Tongue (tissue), 1 donor: ENCODE measurements at regions not wholly inside any gene's neighbourhood (a gene's known extent, or its start where the extent isn't known, plus 50 kb on each side); places are given as distances from the start of the nearest gene placed in this dataset.

Source experiments
- DNase-seq: peaks from one replicate; pipeline ENCODE4 v3.0.0-alpha.2; 2015

DNA sequence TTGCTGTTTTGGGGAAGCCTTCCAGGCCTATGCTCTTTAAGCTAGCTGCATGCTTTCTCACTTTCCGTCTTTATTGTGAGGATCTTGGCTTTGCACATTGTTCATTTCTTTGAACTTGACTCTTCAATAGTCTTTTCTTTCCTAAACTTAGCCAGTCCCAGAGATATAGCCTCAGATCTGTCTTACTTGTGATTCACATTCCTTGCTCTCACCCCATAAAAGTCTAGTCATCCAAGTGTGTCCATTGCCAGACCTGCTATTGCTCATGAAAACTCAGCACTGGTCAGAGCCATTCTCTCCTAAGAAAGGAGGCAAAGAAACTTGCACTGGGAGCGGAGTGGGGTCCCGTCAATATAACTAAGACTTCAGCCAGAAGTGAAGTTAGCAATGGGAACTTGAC, 275.0 kb upstream of the CTSO start:
- DNase-seq, result no peak

DNA sequence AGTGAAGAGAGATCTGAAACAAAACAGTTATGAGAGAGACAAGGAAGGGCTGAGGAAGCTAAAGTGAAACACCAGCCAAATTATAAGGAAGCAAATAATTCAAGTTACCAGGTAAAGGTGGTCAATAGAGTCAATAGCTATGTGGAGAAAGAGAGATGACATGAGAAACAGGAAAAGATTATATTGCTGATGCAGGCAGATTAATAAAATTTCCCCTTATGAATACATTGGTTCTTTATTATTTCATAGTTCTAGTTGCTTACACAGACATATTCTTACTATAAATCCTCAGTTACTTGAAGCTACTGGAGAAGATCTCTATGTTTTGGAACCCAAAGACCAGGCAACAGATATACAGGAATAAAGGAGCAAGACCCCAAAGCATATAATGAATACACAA, 273.7 kb upstream of the CTSO start:
- no peak for DNase-seq

DNA sequence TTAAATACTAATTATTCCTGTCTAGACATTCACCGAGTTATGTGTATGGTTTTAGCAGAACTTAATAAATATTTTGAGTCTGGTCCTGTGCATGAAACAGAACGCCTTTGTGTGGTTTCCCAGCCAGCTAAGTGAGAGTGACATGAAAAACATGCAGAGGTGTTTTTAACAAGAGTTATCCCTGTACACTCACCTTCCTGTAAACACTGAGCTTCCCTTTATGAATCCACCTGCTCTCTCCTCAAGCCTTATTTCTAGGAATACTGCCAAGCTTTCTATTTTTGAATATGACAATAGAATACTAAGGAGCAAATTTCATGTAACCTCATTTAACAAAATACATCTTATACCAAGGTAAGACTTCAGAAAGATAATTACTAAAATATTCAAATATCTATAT, 270.3 kb upstream of the CTSO start:
- DNase-seq, result peak; percentile 10

DNA sequence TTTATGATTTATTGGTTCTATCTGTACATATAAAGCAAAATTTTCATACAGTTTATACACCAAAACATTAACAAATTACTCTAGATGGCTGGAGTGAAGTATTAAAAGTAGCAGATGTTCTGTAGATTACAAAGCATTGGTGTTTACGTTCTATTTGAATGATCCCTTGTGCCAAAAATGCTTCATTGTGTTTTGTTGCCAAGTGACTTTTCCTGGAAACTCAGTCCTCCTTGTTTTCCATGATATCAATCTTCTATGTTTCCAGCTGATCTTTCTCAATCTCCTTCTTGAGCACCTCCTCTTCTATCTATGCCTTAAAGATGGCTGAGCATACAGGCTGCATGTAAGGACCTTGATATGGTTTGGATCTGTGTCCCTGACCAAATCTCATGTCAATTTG, 263.6 kb upstream of the CTSO start:
- no peak for DNase-seq

DNA sequence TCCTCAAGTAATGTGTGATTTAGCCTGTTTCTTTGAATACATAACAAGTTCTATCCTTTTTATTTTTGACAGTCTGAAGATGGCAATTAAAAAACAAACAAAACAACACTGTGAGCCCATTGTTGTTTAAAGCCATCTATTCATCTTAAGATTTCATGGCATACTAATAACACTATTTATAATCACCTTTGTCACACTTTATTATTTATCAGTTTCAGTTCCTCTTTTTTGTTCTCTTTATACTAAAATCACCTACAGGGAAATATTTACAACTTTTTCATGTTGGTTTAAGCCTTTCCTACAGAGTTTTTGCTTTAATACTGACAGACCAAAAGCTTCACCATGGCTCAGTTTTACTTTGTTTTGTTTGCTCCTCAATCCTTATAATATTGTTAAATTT, 247.4 kb upstream of the CTSO start:
- no peak for DNase-seq

DNA sequence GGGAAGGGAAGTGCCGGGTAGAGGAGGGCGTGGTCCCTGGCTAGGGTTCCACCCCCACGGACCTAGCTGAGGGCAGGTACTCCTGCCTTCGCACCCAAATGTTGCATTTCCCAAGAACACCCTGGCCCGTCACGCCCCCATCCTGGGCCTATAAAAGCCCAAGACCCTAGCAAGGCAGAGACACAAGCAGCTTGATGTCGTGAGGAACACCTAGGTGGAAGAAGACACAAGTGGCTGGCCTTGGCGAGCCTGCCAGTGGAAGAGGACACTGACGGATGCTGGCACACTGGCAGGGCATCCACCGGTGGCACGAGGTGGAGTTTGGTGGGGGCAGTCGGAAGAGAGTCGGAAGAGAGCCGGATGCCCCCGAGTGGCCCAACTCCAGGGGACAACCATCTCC, 244.8 kb upstream of the CTSO start:
- no peak for DNase-seq

DNA sequence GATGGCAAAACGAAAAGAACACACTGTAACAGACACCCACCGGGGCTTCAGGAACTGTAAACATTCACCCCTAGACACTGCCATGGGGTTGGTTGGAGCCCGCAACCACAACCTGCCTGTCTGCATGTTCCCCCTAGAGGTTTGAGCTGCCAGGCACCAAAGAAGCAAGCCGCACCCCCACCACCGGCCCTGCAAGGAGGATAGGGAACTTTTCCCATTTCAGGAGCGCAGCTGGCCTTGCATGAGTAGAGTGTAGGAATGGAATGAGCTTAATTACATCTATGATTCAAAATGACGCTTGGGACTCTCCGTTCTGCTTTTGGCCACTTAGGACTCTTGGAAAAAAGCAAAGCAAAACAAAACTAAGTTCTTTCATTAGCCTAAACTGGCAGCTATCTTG, 243.6 kb upstream of the CTSO start:
- DNase-seq, result no peak

DNA sequence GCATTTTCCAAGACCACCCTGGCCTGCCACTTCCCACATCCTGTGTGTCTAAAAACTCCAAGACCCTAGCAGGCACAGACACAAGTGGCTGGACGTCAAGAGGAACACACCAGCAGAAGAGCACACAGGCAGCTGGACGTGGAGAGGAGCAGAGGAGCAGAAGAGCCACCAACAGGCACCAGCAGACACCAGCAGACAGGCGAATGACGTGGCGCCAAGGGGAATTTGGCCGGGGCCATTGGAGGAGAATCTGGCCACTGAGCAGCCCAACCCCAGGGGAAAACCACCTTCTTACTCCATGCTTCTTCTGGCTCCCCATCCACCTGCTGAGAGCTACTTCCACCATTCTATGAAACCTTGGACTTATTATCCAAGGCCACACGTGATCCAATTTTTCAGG, 243.1 kb upstream of the CTSO start:
- no peak for DNase-seq

DNA sequence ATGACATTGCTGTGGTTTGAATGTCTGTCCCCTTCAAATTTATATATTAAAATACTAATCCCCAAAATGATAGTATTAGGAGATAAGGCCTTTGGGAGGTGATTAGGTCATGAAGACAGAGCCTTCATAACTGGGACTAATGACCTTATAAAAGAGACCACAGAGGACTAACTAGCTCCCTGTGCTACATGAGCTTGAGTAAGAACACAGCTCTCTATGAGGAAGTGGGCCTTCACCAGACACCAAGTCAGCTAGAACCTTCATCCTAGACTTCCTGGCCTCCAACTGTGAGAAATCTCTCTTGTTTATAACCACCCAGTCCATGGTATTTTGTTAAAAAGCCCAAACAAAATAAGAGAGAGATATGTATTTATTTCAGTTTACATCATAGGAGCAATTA, 242.2 kb upstream of the CTSO start:
- DNase-seq, result no peak

DNA sequence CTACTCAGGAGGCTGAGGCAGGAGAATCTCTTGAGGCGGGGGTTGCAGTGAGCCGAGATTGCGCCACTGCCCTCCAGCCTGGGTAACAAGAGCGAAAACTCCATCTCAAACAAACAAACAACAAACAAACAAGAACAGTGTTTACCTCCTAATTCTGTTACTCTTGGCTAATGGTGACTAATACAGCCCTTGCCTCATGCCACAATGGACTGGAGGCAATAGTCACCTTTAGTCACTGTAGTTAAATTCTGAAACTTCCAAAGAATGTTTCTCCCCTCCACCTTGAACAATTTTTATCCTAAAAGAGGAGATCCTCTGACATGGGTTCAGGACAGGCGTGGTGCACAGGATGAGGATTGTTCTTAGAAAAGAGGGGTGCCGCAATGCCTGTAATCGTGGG, 241.2 kb upstream of the CTSO start:
- DNase-seq, result no peak

DNA sequence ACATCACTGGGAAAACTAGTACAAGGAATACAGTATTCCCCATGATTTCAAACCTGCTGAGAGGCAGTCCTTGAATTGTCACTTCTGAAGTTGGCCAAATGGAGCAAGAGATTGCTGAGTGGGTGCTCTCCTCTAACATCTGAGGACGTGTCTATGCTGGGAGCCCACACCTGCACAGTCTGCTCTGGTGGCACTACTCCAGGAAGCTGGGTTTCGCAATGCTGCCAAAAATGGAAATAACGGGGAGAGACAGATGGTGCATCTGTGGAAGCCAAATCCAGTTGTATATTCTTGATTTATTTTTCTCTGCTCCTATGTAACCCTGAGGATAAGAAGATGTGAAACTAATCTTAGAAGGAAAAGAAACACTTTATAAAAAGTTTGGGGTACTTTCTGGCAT, 240.1 kb upstream of the CTSO start:
- DNase-seq, result peak; percentile 79

DNA sequence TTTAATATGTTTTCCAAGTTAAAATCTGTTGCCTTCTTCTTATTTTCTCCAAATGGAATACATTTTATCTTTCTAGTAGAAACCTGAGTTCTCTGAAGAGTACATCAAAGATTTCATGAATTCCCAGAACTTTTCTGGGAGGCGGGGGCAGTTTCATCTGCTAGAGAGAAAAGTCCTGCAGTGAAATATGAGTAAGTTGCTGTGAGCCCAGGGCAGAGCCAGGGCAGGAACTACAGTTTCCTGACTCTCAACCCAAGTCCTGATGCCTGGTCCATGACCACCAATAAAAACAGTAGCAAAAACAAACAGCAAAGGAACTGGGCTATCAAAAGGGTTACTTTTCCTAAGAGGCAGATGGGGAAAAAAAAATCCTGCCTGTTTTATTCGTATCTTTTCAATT, 239.4 kb upstream of the CTSO start:
- DNase-seq, result peak; percentile 48

DNA sequence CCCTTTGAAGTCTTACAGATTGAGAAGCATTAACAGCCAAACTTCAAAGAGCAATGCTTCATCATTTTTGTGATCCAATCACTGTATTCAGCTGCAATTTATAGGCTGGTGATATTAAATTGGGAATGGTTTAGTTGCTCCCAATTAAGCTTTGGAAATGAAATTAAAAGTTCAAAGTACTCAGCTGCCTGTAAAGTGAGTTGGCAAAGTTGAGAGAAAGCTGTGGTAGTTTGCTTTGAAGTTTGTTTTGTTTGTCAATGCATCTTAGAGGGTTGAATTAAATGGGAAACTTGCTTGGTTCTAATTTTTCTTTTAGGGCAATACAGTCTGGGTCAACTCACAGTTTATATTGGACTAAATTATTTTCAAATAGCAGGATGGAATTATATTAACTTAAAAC, 238.4 kb upstream of the CTSO start:
- no peak for DNase-seq

DNA sequence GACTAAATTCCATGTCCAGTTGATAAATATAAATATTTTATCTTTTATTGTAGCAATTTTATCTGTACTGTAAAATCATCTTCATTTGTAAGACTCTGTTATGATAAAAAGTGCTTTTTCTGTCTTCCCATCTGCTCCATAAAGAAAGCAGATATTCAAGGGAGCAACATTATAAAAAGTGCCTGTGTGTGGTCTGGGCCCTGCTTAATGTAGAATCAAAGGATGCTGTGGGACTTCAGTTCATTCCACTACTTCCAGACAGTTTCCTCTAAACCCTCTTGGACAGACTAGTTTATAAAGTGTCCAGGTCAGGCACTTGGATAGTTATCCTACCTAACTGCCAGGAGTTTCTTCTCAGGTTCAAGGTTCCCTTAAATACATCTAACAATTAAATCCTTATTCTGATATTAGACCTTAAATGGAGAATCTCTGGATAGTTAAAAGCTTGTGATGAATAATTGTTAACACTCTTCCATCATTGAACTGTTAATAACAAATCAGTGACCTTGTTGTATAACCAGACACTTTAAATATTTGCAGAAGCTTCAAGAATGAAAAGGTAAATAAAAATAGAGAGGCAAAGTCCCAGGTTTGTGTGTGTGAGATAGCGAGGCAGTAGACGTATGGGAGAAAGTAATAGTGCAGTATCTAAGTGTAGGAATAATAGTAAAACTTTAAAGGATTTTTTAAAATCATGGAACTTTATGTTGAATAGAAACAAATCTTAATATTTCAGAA, 237.5 kb upstream of the CTSO start:
- DNase-seq, result peak; percentile 18

DNA sequence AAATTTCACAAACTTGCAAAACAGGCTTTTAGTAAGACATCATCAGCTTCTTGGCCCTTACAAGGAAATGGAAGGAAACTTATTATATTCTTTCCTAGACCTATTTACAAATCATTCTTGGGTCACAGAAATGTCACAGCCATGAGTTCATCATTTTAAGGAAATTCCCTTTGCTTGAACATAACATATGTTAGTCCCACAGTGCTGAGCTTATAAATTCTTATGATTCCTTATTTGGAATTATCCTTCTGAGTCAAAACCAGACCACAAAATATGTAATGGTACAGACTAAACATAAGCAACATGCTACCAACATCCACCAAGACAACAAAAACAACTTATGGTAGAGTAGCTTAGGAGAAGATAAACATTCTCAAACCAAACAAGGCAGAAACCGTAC, 236.9 kb upstream of the CTSO start:
- peak; percentile 4 for DNase-seq

DNA sequence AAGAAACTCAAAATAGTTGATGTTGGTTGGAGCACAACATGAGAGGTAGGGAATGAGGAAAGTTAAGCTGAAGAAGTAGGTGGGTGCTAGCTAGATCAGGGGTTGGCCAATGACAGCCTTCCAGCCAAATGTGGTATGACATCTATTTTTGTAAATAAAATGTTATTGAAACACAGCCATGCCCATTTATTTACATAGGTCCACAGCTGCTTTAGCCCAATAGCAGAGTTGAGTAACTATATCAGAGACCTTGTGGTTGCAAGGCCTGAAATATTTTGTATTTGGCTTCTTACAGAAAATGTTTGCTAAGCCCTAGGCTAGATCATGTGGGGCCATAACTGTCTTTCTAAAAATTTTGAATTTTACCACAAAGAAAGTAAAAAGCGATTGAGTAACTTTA, 234.9 kb upstream of the CTSO start:
- no peak for DNase-seq

DNA sequence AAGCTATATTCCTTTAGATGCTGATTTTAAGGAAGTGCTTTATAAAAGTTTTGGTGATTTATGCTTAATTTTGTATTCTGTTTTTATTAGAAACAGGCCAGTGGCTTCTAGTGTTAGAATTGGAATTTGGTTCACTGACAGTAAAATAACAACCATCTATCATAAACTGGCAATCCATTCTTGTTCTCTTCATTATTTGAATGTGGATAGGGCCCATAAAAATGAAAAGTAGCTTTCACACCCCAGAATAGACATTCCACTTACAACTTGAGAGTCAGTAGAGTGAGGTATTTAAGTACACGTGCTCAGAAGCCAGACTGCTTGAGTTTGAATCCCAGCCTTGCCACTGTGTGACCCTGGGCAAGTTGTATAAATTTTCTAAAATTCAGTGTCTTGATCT, 232.4 kb upstream of the CTSO start:
- no peak for DNase-seq

DNA sequence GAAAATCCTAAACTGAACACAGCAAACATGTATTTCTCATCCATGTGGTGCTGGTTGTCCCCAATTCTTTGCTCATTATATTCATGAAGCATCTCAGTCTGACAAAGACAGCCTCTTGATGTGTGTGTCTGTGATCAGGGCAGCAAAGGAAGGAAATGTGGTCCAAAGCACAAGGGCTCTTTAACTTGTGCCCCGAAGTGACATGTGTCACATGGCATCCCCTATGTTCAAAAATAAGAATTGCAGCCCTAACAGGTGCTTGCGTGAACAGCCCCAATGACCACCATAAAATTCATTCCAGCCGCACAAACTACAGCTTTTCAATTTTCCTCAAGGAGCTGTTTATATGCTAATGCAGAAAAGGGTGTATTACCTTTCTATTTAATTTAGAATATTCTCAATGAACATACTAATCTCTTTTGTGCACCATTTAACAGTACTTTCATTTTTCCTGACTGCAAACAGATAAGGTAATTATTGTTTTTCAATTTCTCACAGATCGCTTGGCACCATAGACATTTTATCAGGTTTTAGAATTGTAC, 231.9 kb upstream of the CTSO start:
- DNase-seq, result no peak

DNA sequence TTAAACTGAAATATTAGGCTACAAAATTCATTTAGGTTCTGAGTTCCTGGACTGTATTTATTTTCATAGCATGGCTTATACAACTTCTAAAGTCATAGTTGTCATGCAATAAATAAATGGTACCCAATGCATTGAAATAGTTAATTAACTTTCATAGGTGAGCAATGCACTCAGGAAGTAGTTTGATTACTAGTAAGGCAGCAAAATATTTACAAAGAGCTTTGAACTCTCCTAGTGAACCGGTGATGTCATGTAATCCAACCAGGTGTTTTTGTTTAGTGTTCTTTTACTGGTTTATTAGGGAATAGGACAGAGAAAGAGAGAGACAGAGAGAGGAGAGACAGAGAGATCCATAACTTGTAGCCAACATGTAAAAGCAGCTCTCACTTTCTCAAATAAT, 228.6 kb upstream of the CTSO start:
- DNase-seq, result no peak

DNA sequence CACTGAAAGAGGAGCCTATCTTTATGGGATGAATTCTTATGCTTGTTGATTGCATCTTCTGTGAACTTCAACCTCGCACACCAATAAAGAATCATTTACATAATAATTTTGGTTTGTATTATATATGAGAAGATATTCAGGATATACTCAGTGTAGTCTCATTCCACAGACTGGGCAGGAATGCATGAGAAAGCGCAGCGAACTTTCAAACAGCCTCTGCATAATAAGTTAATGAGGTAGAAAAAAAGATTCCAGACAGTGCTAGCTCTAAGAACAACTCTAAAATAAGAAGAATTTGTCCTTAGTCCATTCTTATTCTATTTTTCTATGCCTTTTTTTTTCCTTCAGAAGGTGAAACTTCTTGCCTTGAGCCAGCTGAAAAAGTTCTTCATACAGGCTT, 224.3 kb upstream of the CTSO start:
- DNase-seq, result no peak

DNA sequence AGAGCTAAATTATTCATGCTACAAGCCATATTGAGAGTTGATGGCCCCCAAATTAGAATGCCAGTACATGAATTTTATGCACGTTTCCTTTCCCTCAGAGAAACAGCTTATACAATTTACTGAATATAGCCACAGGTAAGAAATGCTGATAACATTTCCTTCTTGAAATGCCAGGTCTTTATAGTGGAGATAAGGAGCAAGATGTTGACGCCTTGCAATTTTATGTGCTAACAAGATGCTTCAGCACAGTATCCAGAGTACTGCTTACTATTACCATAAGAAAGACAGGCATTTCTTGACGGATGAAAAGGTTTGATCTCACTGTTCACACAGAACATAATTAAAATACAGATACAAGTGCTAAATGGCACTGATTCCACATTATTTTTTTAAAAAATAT, 223.2 kb upstream of the CTSO start:
- no peak for DNase-seq

DNA sequence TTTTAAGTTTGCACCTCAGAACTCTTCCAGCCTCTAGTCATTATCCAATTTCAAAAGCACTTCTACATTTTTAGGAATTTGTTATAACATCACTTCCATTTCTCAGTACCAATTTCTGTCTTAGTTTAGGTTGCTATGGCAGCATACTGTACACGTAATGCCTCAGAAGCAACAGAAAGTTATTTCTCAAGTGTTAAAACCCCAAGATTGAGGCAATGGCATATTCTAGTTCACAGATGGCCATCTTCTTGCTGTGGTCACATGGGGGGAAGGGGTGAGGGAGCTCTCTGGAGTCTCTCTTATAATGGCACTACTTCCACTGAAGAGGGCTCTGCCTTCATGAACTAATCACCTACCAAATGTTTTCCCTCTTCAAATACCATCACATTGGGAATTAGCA, 220.3 kb upstream of the CTSO start:
- DNase-seq, result no peak

DNA sequence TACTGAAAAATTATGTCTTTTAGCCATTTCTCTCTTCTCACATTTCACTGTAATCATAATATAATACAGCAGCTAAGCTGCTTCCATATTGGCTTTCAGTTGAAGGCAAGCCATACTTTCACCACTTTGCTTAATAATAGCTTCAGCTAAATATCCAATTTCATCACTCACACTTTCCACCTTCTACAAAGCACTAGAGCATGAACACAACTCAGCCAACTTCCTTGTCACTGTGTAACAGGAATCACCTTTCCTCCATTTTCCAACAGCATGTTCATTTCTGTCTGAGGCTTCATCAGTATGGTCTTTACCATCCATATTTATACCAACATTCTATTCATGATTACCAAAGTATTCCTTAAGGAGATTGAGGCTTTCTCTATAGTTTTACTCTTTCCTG, 219.8 kb upstream of the CTSO start:
- no peak for DNase-seq

DNA sequence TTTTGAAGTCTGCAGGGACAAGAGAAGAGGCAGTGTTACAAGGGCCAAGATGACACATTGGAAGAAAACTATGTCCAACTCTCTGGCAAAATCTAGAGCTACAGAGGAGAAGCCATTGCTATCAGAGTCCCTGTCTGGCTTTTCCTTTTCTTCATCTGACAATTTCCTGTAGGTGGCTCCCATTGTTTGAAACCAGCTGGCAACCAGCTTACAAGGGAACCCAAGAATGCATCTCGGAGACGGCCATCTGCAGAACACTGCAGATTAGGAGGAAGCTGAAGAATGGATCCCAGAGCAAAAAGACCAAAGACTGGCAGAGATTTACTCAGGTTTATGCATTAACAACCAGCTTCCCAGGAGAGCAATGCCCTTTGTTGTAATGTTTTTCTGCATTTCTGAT, 216.2 kb upstream of the CTSO start:
- DNase-seq, result no peak

DNA sequence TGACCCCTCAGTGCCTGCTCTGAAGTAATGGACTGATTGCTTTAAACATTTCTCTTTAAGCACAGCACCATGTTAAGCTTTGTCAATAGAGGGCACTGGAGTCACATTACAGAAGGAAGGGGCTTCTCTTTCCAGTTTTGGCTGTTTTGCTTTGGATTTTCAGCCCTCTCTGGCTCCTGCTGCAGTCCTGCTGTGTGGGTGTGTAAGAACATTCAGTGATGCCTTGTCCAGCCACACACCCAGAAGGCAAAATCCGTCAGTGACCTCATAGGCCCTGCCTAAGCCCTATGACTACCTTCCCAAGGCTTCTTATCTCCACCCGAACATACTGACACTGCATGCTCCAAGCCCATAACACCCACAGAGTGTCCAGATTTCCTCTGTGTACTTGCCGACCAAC, 215.3 kb upstream of the CTSO start:
- DNase-seq, result peak; percentile 83
